PFSK-1 (cell line): ENCODE measurements at regions not wholly inside any gene's neighbourhood (a gene's known extent, or its start where the extent isn't known, plus 50 kb on each side); places are given as distances from the start of the nearest gene placed in this dataset.

ENCODE experiments used
- FOXP2 ChIP-seq: optimal IDR thresholded peaks from 2 replicates; pipeline ENCODE3; 2011; ENCODE audit warnings: borderline replicate concordance, control low read depth, inconsistent platforms; ENCODE audit not compliant: insufficient read depth; ENCODE audit errors: extremely low read length, extremely low read depth
- POLR2AphosphoS5 ChIP-seq: IDR thresholded peaks from 2 replicates; pipeline ENCODE4 v1.6.1; 2012; ENCODE audit warnings: low read depth, mild to moderate bottlenecking, control low read depth, low read length, moderate library complexity
- REST ChIP-seq, 2 experiments: IDR thresholded peaks; 2 replicates each; pipeline versions ENCODE4 v1.6.1 to v1.8.0; 2011 to 2012; ENCODE audit warnings: low read depth in 2 of 2, low read length in 2 of 2, control low read depth in 1 of 2, inconsistent platforms in 1 of 2, mild to moderate bottlenecking in 1 of 2, moderate library complexity in 1 of 2; ENCODE audit not compliant: insufficient read depth in 1 of 2
- SIN3A ChIP-seq: IDR thresholded peaks from 2 replicates; pipeline ENCODE4 v1.6.1; 2012; ENCODE audit warnings: mild to moderate bottlenecking, low read length, moderate library complexity, borderline replicate concordance; ENCODE audit not compliant: insufficient read depth
- TAF1 ChIP-seq: IDR thresholded peaks from 2 replicates; pipeline ENCODE4 v1.6.1; 2012; ENCODE audit warnings: low read length, control low read depth, borderline replicate concordance; ENCODE audit not compliant: insufficient read depth

GRCh38 chr3:72317491-72317890, 530.8 kb downstream of the SHQ1 start:
- no peak for TF ChIP-seq TAF1
- no peak for TF ChIP-seq FOXP2
- no peak for TF ChIP-seq POLR2AphosphoS5
- no peak for TF ChIP-seq SIN3A
- no peak for TF ChIP-seq REST (IDR thresholded peaks at IDR 0.05; ENCODE audit: insufficient read depth in 1 of 2, low read depth in 2 of 2, low read length in 2 of 2)

- TF ChIP-seq SIN3A (no peak), REST (IDR thresholded peaks at IDR 0.05; ENCODE audit: insufficient read depth in 1 of 2, low read depth in 2 of 2, low read length in 2 of 2) (no peak), POLR2AphosphoS5 (no peak), TAF1 (no peak)
Measured at GRCh38 chr3:72316501-72317279, 531.6 kb downstream of the SHQ1 start.

GRCh38 chr3:72313308-72313707, 528.4 kb upstream of the PROK2 start:
- TF ChIP-seq TAF1 (no peak), SIN3A (no peak), REST (IDR thresholded peaks at IDR 0.05; ENCODE audit: insufficient read depth in 1 of 2, low read depth in 2 of 2, low read length in 2 of 2) (no peak), POLR2AphosphoS5 (no peak)

- TF ChIP-seq TAF1 = no peak
- no peak for TF ChIP-seq FOXP2
- TF ChIP-seq SIN3A = no peak
- no peak for TF ChIP-seq REST (IDR thresholded peaks at IDR 0.05; ENCODE audit: insufficient read depth in 1 of 2, low read depth in 2 of 2, low read length in 2 of 2)
- no peak for TF ChIP-seq POLR2AphosphoS5
Measured at GRCh38 chr3:72312339-72312738, 527.4 kb upstream of the PROK2 start.

- TF ChIP-seq FOXP2 (no peak), POLR2AphosphoS5 (no peak), TAF1 (no peak), REST (IDR thresholded peaks at IDR 0.05; ENCODE audit: insufficient read depth in 1 of 2, low read depth in 2 of 2, low read length in 2 of 2) (no peak), SIN3A (no peak)
Measured at GRCh38 chr3:72311425-72311824, 526.5 kb upstream of the PROK2 start.
